HG02623 (cell line): ENCODE measurements at regions not wholly inside any gene's neighbourhood (a gene's known extent, or its start where the extent isn't known, plus 50 kb on each side); places are given as distances from the start of the nearest gene placed in this dataset.
"Not testable (repeated sequence)": the region's sequence is repeated elsewhere in the genome, so short reads cannot be mapped to it uniquely, and the experiment has no call there.

Source experiments
- ATAC-seq: cut with Tn5 transposase; IDR thresholded peaks from one replicate; pipeline ENCODE4 v1.9.1; 2021; ENCODE audit warnings: moderate library complexity; ENCODE audit not compliant: unreplicated experiment

DNA sequence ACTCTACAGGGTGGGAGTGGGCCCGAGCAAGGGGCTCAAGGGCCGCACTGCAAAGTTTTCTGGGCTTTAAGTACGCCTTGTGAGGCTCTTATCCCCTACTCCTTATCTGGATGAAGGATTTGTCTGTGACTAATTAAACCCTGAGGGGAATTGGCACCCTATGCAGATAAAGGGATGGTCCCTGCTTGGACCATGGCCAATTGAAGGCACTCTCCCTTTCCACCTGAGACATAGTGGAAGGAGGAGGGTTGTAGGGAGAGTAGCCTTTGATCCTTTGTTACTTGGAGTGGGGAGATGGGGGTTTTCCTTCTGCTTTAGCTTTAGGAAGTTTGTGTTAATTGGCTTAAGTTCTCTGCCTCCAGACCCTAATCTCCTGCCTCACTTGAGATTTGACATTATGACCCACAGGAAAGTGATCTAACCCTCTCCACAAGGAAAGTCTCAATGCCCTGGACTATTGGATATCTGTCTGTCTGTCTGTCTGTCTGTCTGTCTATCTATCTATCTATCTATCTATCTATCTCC is 1158.8 kb upstream of the SORCS1 start:
- no peak for ATAC-seq

DNA sequence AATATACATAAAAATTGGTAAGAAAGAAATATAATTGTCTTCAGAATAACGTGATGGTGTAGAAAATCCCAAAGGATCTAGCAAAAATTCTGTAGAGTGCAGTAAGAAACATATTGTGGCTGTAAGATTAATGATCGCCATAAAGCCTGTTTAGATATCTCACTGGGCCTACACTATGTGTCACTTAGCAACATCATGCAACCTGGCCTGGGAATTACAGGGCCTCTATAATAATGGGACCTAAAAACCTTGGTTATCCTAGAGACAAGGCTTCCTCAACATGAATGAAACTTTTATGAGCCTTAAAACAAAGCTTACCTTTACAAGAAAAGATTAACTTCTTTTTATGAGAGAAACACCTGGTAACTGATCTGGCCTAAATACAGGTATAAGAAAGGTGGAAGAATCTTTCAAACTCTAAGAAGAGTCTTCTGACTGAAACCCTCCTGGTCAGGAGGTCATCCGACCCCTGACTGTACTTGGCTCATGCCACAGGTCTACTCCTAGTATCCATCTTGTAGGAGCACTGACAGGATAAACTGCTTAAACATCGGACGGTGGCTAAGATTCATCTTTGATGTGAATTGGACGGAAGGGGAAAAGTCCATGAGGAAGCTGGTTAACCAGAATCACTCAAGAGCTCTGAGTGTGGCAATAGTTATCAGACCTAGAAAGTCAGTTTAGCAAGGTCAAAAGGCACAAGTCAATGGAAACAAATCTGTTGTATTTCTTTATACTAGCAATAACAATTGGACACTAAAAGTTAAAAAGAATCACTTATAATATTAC is 1155.1 kb upstream of the SORCS1 start:
- ATAC-seq, result no peak

DNA sequence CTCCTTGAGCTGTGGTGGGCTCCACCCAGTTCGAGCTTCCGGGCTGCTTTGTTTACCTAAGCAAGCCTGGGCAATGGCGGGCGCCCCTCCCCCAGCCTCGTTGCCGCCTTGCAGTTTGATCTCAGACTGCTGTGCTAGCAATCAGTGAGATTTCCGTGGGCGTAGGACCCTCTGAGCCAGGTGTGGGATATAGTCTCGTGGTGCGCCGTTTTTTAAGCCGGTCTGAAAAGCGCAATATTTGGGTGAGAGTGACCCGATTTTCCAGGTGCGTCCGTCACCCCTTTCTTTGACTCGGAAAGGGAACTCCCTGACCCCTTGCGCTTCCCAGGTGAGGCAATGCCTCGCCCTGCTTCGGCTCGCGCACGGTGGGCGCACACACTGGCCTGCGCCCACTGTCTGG is 1151.1 kb upstream of the SORCS1 start:
- ATAC-seq, result not testable (repeated sequence)

DNA sequence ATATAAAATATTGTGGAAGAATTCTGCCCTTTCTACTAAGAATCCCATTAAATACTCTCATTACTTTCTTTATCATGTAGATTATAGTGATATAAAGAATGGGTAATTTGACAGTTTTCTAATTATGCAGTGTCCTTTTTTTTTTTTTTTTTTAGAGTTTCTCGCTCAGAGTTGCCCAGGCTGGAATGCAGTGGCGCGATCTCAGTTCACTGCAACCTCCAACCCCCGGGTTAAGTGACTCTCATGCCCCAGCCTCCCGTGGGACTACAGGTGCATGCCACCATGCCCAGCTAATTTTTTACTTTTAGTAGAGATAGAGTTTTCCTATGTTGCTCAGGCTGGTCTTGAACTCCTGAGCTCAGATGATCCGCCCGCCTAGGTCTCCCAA is 1143.4 kb upstream of the SORCS1 start:
- no peak for ATAC-seq

DNA sequence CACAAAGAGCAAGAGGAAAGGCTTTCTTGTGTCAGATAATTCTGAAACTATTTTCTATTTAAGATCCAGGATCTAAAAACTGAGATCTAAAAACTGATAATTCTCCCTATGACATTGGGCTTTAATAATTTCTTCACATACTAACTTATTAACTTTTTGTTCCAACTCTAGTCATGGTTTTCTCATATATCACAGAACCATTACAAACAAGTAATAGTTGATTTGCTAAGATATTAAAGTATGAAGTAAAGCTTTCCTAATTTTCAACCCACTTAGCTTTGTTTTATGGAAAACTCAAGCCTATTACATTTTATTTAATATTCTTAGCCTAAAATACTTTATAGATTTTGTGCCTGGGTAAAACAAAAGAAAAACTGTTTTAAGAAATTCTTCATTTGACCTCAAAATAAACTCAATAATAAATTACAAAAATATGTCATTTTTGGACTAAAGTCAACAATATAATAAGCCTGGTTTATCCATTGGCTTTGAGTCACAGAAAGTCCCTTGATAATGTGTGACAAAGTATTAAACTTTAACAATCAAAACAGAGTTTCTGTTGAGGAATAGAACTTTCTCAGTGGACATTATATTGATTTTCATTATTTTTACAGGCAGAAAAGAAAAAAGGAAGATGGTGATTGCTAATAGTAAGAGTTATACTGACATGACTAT is 1142.9 kb upstream of the SORCS1 start:
- ATAC-seq, result no peak

DNA sequence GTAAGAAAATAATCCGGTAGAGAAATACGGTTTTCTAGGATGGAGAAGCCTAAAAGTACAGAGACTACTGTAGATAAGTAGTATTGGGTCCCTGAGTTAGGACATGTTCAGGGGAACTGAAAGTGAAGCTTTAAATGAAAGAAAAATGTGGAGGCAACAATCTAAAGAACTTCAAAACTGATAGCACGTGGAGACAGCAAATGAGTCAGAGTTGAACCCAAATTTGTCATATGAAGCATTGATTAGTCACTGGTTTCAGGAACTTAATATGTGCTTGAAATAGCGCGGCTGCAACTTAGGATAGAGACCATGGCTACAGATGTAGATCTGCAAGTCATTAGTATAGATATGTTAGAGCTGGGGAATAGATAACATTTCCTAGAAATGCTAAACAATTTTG is 1138.6 kb upstream of the SORCS1 start:
- ATAC-seq, result no peak

DNA sequence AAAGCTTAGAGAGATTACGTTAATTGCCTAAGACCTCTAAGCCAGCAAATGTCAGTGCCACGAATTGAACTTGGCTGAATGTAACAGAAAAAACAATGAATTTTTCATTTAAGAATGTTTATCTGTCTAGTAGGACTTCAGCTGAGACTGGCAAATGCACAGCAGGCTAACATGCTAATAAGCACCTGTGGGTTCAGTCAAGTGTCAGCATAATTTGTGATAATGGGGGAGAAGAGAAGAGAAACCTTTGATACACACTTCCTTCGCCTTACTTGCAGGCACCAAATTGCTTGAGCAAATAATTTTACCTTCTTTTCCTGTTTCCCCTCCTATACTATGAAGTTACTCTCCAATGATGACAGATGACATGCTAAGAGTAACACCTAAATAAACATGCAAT is 1136.5 kb upstream of the SORCS1 start:
- no peak for ATAC-seq

DNA sequence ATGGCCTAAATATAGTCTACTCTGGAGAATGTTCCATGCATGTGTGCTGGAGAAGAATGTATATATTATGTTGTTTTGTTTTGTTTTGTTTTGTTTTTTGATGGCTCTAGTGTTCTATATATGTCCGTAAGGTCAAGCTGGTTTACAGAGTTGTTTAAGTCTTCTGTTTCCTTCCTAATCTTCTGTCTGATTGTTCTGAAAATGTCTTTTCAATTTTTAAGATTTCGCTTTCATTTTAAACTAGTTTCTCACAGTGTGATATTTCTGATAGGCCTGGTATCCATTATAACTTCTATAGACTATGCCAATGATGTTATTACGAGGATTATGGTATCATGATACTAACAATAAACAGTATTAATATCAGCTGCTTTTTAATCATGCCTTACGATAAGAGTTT is 1126.3 kb upstream of the SORCS1 start:
- ATAC-seq, result no peak

DNA sequence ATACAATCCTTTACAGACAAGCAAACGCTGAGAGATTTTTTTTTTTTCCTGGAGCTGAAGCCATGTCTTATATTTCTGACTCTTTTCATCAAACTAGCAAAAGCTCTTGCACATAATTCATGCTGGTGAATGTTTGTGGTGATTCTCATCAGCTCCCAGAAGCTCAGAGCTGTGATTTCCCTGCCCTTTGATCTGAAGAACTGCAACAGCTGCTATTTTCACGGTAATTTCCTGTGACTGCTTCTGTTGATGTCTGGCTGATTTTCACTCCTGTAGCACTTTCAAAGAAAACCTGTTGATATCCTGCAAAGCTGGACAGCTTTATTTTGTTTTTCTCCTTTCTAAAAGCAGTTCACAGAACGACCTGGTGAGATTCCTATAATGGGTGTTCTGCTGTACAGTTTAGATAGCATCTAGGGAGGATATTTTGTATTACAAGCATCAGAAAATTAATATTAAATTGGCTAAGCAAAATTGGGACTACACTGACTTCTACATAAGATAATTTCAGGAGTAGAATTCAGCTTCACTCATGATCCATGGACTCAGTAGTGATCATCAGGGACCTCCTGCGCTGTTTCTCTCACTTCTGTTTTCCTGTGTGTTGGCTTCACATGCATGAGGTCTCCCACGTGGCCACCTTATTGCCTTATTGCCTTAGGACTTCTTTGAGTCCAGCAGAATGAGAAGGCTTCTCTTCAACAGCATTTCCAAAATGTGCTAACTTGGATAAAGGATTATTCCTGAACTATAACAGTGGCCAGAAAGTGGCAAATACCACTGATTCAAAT is 1111.6 kb upstream of the SORCS1 start:
- no peak for ATAC-seq

DNA sequence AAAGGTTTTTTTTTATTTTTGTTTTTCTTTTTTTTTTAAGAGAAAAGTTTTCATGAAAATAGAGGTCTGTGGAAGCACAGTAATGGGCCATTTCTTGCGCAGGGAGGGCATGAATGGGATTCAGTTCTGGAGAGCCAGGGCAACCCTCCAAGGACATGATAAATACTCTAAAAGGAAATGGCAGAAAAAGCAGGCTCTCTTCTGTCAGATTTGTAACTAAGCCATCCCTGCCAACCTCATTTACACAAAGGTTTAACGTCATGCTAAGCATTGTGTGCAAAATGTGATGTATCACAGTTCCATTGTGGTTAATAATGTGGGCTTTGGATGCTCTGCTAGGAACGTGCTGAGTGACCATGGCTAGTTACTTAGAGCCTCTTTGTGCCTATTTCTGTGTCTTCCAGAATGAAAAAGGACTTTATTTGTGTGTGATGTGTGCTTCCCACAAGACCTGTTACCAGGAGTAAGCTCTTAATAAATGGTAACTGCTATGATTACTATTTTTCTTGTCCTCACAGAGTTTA is 1095.9 kb upstream of the SORCS1 start:
- no peak for ATAC-seq

DNA sequence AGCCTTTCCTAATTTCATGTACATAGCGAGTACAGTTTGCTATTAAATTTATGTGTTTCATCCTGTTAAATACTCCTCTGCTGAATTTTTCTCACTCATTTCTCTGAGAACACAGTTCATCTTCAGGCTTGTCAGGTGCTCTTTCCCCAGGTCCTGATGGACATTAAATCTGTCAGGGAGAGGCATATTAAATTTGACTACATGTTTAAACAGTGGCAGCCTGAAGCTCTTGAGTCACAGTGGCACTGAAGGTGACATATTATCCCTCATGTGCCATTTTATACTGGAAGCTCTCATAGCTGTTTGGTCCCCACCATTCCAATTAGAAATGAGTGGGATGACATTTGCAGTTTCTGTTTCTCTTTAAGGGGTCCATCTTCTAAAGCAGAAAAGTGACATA is 1089.6 kb upstream of the SORCS1 start:
- ATAC-seq, result no peak

DNA sequence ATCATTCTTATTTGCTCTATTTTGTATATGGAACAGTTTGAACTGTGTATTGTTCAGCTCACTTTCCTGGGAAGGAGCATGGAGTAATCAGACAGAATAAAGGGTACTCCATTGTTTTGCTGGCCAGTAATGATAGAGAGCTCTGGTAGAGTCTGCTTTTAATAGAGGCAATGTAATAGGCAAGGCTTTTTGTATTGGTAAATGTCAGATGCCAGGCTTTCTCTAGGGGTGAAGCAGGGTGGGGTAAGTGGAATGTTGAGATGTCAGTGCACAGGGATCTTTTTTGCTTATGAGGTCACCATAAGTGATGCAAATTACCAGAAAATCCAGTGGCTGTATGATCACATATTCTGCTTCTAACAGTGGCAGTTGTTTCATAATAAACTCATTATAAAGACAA is 1088.3 kb upstream of the SORCS1 start:
- ATAC-seq, result no peak

DNA sequence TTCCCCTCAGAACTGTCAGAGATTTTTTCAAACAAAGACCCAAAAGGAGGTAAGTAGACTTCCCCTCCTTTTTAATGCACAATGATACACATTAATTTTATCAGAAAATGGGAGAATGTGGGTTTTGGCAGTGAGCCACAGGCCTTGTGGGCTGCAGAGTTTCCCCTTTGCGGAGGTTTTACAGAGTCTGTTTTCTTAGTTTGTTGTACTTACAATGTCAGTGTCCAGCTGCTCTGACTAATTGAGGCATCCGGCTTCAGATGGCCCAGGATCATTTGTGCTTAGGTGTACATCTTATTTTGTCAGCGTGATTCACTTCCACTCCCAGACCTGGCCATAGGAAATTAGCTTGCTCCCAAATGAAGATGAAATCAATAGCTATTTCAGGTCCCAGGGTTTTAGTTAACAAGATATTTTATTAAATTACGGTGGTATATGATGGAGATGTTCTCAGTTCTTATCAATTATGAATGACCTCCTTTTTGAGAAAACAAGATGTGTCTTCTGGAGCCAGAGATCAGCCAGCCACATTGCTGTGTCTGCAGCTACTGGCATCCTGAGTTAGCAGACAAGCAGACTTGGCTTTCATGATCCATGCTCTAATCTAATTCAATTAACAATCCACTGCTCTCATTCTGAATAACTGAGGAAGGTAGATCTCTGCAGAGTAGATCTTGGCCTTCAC is 1086.6 kb upstream of the SORCS1 start:
- ATAC-seq, result no peak

DNA sequence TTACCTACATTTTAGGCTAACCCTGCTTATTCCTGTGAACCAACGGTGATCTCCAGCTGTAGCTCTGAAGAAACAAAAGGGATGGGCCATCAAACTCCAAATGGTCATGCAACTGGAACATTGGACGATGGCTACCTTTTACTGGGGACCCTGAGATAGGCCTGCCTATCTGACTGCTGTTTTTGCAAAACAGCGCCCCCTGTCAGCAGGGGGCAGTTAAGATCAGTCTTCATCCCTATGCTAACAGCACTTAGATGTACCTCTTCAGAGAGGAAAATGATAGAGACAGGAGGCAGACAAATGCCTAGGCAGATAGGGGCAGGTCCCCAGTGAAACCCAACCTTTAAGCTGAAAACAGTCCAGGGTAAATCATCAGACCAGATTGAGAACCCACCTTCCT is 1085.4 kb upstream of the SORCS1 start:
- no peak for ATAC-seq

DNA sequence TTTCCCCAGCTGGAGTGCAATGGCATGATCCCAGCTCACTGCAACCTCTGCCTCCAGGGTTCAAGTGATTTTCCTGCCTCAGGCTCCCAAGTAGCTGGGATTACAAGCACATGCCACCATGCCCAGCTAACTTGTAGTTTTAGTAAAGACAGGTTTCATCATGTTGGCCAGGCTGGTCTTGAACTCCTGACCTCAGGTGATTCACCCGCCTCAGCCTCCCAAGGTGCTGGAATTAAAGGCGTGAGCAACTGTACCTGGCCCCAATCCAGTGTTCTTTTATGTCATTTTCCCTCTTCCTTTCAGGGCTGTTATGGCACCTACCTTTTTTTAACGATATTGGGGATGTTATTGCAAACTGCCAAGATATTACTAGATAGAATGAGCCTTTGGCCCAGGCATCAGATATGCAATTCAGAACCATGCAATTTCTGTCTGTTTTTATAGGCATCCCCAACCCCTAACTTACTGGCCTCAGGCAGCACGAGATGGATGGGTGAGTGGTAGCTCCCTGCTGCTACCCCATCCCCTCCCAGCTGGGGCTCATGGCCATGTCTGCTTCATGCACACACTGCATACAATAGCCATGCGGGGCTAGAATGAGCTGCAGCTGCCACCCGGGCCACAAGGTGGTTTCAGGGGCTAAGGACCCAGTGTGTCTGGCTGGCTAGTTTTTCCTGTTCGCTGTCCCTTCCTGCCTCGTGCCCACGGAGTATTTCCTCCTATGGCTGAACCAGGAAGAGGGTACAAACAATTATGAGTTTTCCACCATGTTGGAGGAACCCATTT is 1080.1 kb upstream of the SORCS1 start:
- ATAC-seq, result no peak

DNA sequence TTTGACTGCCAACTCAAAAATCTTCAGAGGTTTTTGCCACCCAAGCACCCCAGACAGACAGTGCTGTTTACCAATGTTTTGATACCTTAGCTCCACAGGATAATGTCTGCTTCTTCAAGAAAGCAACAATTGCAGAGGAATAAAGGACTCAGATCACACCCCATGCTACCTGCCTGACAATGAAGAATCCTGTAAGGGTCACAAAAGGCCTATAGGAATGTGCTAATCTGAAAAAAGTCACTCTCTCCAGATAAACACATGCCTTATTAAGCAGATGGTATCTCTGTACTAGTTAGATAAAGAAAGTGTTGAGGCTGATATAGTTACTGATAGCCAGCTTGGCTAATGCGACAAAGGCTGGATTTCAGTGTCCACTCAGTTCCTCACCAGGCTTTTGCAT is 1076.7 kb upstream of the SORCS1 start:
- no peak for ATAC-seq

DNA sequence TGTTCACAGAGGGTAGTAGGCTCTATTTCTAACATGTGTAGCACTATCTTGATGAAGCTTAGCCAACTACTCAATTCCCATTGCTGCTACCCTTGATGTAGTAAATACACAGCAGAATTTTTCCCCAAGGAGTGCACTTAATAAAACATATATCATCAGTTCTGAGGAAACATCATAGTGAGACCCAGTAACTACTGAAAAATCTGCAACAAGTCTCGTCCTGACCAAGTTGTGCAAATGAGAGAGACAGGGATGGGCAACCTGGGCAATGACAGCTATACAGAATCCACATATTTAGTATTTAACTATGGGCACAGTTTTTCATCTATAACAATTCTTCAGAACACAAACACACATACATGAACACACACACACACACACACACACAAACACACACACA is 1073.8 kb upstream of the SORCS1 start:
- ATAC-seq, result no peak

DNA sequence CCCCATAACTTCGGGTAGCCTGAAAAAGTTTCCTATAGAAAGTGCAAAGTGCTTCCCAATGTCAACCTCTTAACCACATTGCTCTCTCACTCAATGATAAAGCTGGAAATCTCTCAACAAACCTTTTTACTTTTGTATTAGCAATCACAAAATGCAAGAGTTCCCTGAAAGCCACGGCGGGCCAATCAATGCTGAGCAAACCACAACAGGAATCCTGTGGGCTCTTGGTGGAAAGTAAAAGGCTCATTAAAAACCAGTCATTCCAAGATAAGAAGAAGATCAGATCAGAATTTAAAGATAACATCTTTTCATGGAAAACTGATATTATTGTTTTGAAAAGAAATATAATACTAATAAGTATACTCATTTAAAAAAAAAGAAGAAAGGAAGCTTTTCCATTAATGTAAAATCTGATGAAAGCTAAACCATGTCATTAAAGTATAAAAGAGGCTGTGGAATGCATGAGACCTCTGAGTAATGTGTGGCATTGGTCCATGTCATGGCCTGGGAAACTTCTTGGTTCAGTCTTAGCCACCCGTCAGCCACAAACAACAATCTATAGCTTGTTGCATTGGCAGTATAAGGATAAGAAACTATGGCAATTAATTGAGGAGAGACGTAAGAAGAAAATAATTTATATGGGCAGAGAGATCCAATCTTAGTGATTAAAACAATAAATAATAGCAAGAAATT is 1066.1 kb upstream of the SORCS1 start:
- no peak for ATAC-seq

DNA sequence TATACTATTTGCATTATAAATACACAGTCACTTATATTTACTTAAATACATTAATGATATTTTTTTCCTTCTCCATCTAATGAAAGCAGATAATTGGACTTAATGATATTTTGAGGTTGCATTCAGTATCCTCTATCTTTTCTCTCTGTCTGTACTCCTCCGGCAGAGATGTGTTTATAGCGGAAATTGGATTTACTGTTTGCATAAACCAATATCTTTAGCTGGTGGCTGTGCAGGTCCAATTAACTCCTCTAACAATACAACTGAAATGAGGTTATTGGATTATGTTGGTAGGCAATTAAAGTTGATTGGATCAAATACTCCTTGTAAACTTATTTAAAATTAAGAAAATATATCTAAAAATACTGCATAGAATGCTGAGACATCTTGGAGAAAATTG is 1044.2 kb upstream of the SORCS1 start:
- no peak for ATAC-seq

DNA sequence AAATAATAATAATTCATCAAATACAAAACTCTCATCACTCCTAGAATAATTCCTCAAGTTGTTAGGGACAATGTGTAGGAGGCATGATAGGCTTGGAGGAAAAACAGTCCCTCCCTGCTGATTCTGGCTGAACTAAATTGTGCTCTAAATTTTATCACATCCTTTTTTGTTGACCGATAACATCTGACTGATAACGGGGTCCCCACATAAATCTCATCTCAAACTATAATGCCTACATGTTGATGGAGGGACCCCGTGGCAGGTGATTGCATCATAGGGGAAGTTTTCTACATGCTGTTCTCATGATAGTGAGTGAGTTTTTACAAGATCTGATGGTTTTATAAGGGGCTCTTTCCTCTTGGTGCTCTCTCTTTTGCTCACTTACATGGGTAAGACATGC is 1043.5 kb upstream of the SORCS1 start:
- ATAC-seq, result no peak
